ENCODE measurements at regions not wholly inside any gene's neighbourhood (a gene's known extent, or its start where the extent isn't known, plus 50 kb on each side); places are given as distances from the start of the nearest gene placed in this dataset.
A peak's percentile ranks its signal among the peaks of the same experiment; 100 is the strongest.

- no peak for DNase-seq (ENCODE audit: low read depth in 2 of 2)
Measured at GRCh38 chr10:46227936-46228562, 58.7 kb upstream of the ANTXRL start.

- peak; percentile 72 to 82 for DNase-seq (ENCODE audit: low read depth in 2 of 2)
Measured at GRCh38 chr10:46228563-46229071, 58.2 kb upstream of the ANTXRL start.

- no peak for DNase-seq (ENCODE audit: low read depth in 2 of 2)
Measured at GRCh38 chr10:46229144-46229563, 57.6 kb upstream of the ANTXRL start.

- no peak for DNase-seq (ENCODE audit: low read depth in 2 of 2)
Measured at GRCh38 chr10:46230615-46231014, 56.2 kb upstream of the ANTXRL start.

- DNase-seq (ENCODE audit: low read depth in 2 of 2), result no peak
Measured at GRCh38 chr10:46231087-46231486, 55.7 kb upstream of the ANTXRL start.

GRCh38 chr10:46232084-46232483 lies 54.7 kb upstream of the ANTXRL start:
- no peak for DNase-seq (ENCODE audit: low read depth in 2 of 2)

GRCh38 chr10:46232666-46233065 lies 54.1 kb upstream of the ANTXRL start:
- DNase-seq (ENCODE audit: low read depth in 2 of 2), result no peak

- DNase-seq (ENCODE audit: low read depth in 2 of 2), result no peak
Measured at GRCh38 chr10:46233181-46233580, 53.6 kb upstream of the ANTXRL start.

- DNase-seq (ENCODE audit: low read depth in 2 of 2), result no peak
Measured at GRCh38 chr10:46234026-46234425, 52.8 kb upstream of the ANTXRL start.

- no peak for DNase-seq (ENCODE audit: low read depth in 2 of 2)
Measured at GRCh38 chr10:46234431-46235060, 52.3 kb upstream of the ANTXRL start.

GRCh38 chr10:46235705-46236545 lies 50.9 kb upstream of the ANTXRL start:
- no peak for DNase-seq (ENCODE audit: low read depth in 2 of 2)

GRCh38 chr10:46236546-46236887 lies 50.3 kb upstream of the ANTXRL start:
- DNase-seq (ENCODE audit: low read depth in 2 of 2), result no peak

- no peak for DNase-seq (ENCODE audit: low read depth in 2 of 2)
Measured at GRCh38 chr10:46236941-46237681, 49.7 kb upstream of the ANTXRL start.

All from dermis microvascular lymphatic vessel endothelial cell (primary cell).